Astrocyte (in vitro differentiated cells and primary cell): ENCODE measurements at regions not wholly inside any gene's neighbourhood (a gene's known extent, or its start where the extent isn't known, plus 50 kb on each side); places are given as distances from the start of the nearest gene placed in this dataset.

Experiments used
- DNase-seq: peaks from one replicate; pipeline ENCODE4 v3.0.0-alpha.2; 2010; ENCODE audit warnings: low read depth
- FAIRE-seq: peaks from 2 replicates; lab custom pipeline; 2011; peaks lifted over from hg19 to GRCh38; lab: Jason Lieb, UNC
- H2AFZ ChIP-seq: 2 replicates; pipeline ENCODE4 v1.6.0; 2012; ENCODE audit warnings: low read depth, low read length, inconsistent platforms
- H3K27ac ChIP-seq: 2 replicates; pipeline ENCODE4 v1.5.1; 2011; ENCODE audit warnings: low read depth, low read length, inconsistent platforms
- H3K27me3 ChIP-seq: 2 replicates; pipeline ENCODE4 v1.6.0; 2011; ENCODE audit warnings: low read length, inconsistent platforms; ENCODE audit not compliant: insufficient read depth
- H3K36me3 ChIP-seq: 2 replicates; pipeline ENCODE4 v1.5.1; 2011; ENCODE audit warnings: low read length, inconsistent platforms; ENCODE audit not compliant: insufficient read depth
- H3K4me1 ChIP-seq: 2 replicates; pipeline ENCODE4 v1.5.1; 2011; ENCODE audit warnings: low read length, inconsistent platforms; ENCODE audit not compliant: insufficient read depth
- H3K4me2 ChIP-seq: 2 replicates; pipeline ENCODE4 v1.6.0; 2012; ENCODE audit warnings: low read length, inconsistent platforms
- H3K4me3 ChIP-seq: 2 replicates; pipeline ENCODE4 v1.5.1; 2011; ENCODE audit warnings: low read depth, mild to moderate bottlenecking, low read length, inconsistent platforms; ENCODE audit not compliant: insufficient read depth
- H3K79me2 ChIP-seq: 2 replicates; pipeline ENCODE4 v1.6.0; 2012; ENCODE audit warnings: mild to moderate bottlenecking, low read length, inconsistent platforms; ENCODE audit not compliant: insufficient read depth
- H3K9ac ChIP-seq: 2 replicates; pipeline ENCODE4 v1.6.0; 2012; ENCODE audit warnings: mild to moderate bottlenecking, low read length, inconsistent platforms
- H3K9me3 ChIP-seq: 2 replicates; pipeline ENCODE4 v1.5.1; 2012; ENCODE audit warnings: low read depth, mild to moderate bottlenecking, low read length, inconsistent platforms; ENCODE audit not compliant: insufficient read depth
- H4K20me1 ChIP-seq: 2 replicates; pipeline ENCODE4 v1.6.0; 2012; ENCODE audit warnings: low read length, inconsistent platforms; ENCODE audit not compliant: insufficient read depth
- H3K27ac Mint-ChIP-seq: one replicate; pipeline ENCODE4 v1.8.0; 2021; ENCODE audit warnings: mild to moderate bottlenecking, mixed read lengths; ENCODE audit not compliant: unreplicated experiment
- H3K27me3 Mint-ChIP-seq: one replicate; pipeline ENCODE4 v1.8.0; 2021; ENCODE audit warnings: low read depth, mixed read lengths; ENCODE audit not compliant: unreplicated experiment
- H3K36me3 Mint-ChIP-seq: one replicate; pipeline ENCODE4 v1.8.0; 2021; ENCODE audit warnings: low read depth, mixed read lengths; ENCODE audit not compliant: unreplicated experiment
- H3K4me1 Mint-ChIP-seq: one replicate; pipeline ENCODE4 v1.8.0; 2021; ENCODE audit warnings: low read depth, mixed read lengths; ENCODE audit not compliant: unreplicated experiment
- H3K4me3 Mint-ChIP-seq: one replicate; pipeline ENCODE4 v1.8.0; 2021; ENCODE audit warnings: mild to moderate bottlenecking, moderate library complexity, mixed read lengths; ENCODE audit not compliant: unreplicated experiment
- H3K9me3 Mint-ChIP-seq: one replicate; pipeline ENCODE4 v1.8.0; 2021; ENCODE audit warnings: mild to moderate bottlenecking, mixed read lengths; ENCODE audit not compliant: unreplicated experiment
- EZH2 ChIP-seq: IDR thresholded peaks from 2 replicates; pipeline ENCODE4 v1.6.1; 2012; ENCODE audit warnings: mild to moderate bottlenecking, low read length, inconsistent platforms; ENCODE audit not compliant: insufficient read depth
- TF ChIP-seq, protein P1 (sequence below): IDR thresholded peaks from 2 replicates; pipeline ENCODE4 v1.5.1; 2011; ENCODE audit warnings: low read depth, mild to moderate bottlenecking, inconsistent platforms, low read length, moderate library complexity; ENCODE audit not compliant: insufficient read depth

DNA sequence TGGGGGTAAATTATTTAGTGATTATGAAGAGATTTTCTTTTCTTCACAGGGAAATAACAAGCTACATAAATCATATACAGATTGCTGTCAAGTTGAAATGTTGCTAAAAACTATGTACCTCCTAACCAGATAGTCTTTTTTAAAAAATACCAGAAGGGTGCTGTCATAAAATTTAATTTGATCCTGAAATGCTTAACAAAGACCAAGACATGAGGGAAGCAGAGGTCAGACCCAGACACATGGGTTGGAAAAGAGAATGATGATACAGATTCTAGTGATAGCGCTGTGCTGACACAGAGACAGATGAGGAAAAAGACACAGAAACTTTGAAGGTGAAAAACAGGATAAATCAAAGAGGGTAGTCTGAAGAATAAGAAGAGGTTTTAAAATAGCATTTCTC is 573.1 kb downstream of the HACE1 start:
- Mint-ChIP-seq H3K9me3 (no peaks in the 10 kb centered on the region), H3K27ac (no peak overlapping the region), H3K36me3 (no peaks in the 10 kb centered on the region), H3K4me1 (peaks cover 5% of the 10 kb centered on the region), H3K4me3 (no peak overlapping the region), H3K27me3 (no peaks in the 10 kb centered on the region)
- H3K4me3 ChIP-seq = no peak overlapping the region
- FAIRE-seq (no peak), DNase-seq (no peak)
- H3K9me3 ChIP-seq = no peaks in the 10 kb centered on the region
- H3K36me3 ChIP-seq = no peaks in the 10 kb centered on the region
- H2AFZ ChIP-seq = no peak overlapping the region
- H3K9ac ChIP-seq = no peak overlapping the region
- H3K4me2 ChIP-seq = no peak overlapping the region
- H3K27ac ChIP-seq = no peak overlapping the region
- H3K79me2 ChIP-seq = no peaks in the 10 kb centered on the region
- H3K4me1 ChIP-seq = no peaks in the 10 kb centered on the region
- H4K20me1 ChIP-seq = no peaks in the 10 kb centered on the region
- no peaks in the 10 kb centered on the region for H3K27me3 ChIP-seq
- no peak for TF ChIP-seq EZH2
- TF ChIP-seq, protein P1, sequence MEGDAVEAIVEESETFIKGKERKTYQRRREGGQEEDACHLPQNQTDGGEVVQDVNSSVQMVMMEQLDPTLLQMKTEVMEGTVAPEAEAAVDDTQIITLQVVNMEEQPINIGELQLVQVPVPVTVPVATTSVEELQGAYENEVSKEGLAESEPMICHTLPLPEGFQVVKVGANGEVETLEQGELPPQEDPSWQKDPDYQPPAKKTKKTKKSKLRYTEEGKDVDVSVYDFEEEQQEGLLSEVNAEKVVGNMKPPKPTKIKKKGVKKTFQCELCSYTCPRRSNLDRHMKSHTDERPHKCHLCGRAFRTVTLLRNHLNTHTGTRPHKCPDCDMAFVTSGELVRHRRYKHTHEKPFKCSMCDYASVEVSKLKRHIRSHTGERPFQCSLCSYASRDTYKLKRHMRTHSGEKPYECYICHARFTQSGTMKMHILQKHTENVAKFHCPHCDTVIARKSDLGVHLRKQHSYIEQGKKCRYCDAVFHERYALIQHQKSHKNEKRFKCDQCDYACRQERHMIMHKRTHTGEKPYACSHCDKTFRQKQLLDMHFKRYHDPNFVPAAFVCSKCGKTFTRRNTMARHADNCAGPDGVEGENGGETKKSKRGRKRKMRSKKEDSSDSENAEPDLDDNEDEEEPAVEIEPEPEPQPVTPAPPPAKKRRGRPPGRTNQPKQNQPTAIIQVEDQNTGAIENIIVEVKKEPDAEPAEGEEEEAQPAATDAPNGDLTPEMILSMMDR = no peak

DNA sequence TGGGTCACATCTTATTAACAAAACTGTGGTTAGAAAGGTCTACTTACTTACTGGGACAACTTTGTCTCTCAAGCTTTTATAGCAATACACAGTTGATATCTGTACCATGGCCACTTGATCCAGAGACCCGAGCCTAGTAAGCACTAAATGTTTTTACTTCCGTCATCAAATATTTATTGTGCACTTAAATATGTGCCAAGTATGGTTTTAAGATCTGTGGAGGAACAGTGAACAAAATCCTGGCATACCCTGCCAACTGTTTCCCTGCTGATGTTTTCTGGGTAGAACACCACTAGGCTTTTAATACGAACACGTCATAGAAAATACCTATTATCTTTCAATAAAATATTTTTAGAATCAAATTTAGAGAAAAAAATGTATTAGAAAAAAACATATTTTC is 574.8 kb downstream of the HACE1 start:
- H3K27me3 ChIP-seq = no peaks in the 10 kb centered on the region
- no peak overlapping the region for H3K4me3 ChIP-seq
- no peak overlapping the region for H3K4me2 ChIP-seq
- H3K9me3 ChIP-seq = no peaks in the 10 kb centered on the region
- no peaks in the 10 kb centered on the region for H3K79me2 ChIP-seq
- Mint-ChIP-seq H3K4me3 (no peak overlapping the region), H3K36me3 (no peaks in the 10 kb centered on the region), H3K27me3 (no peaks in the 10 kb centered on the region), H3K9me3 (no peaks in the 10 kb centered on the region), H3K4me1 (peaks cover 5% of the 10 kb centered on the region), H3K27ac (no peak overlapping the region)
- H3K27ac ChIP-seq = no peak overlapping the region
- no peak overlapping the region for H3K9ac ChIP-seq
- TF ChIP-seq EZH2 = no peak
- TF ChIP-seq, protein P1 = no peak
- no peaks in the 10 kb centered on the region for H4K20me1 ChIP-seq
- FAIRE-seq (no peak), DNase-seq (no peak)
- H2AFZ ChIP-seq = no peak overlapping the region
- no peaks in the 10 kb centered on the region for H3K36me3 ChIP-seq
- no peaks in the 10 kb centered on the region for H3K4me1 ChIP-seq

DNA sequence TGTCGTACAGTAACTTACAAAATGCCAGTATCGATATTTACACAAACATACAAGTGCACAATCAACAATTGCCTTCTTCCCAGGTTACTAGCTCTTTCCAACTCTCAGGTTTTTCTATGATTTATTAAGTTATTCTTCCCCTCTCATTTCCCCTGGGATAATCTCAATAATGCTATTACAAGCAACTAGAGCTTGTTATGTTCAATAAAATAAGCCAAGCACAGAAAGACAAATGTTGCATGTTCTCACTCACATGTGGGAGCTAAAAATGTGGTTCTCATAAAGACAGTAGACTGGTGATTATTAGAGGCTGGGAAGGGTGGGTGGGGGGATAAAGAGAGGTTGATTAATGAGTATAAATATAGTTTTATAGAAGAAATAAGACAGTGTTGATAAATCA is 577.1 kb downstream of the HACE1 start:
- Histone ChIP-seq H4K20me1 (no peaks in the 10 kb centered on the region), H3K27me3 (no peaks in the 10 kb centered on the region), H2AFZ (no peak overlapping the region), H3K4me1 (no peaks in the 10 kb centered on the region), H3K27ac (no peak overlapping the region), H3K9me3 (no peaks in the 10 kb centered on the region), H3K4me2 (no peak overlapping the region), H3K36me3 (no peaks in the 10 kb centered on the region), H3K4me3 (no peak overlapping the region), H3K9ac (no peak overlapping the region), H3K79me2 (no peaks in the 10 kb centered on the region)
- H3K27ac Mint-ChIP-seq = no peak overlapping the region
- H3K4me1 Mint-ChIP-seq = peaks cover 8% of the 10 kb centered on the region
- H3K9me3 Mint-ChIP-seq = no peaks in the 10 kb centered on the region
- TF ChIP-seq, protein P1 = no peak
- TF ChIP-seq EZH2 = no peak
- DNase-seq = no peak
- FAIRE-seq = no peak
- no peak overlapping the region for H3K4me3 Mint-ChIP-seq
- no peaks in the 10 kb centered on the region for H3K27me3 Mint-ChIP-seq
- no peaks in the 10 kb centered on the region for H3K36me3 Mint-ChIP-seq
